Hepatocyte (in vitro differentiated cells): ENCODE measurements at regions not wholly inside any gene's neighbourhood (a gene's known extent, or its start where the extent isn't known, plus 50 kb on each side); places are given as distances from the start of the nearest gene placed in this dataset.

Experiments
- CTCF ChIP-seq: fragments of 200-600 bp; sonication (generic); IDR thresholded peaks from 2 replicates; pipeline ENCODE4 v1.5.1; 2016; ENCODE audit warnings: antibody characterized with exemption, mild to moderate bottlenecking; ENCODE audit not compliant: poor library complexity
- EZH2 ChIP-seq: fragments of 200-600 bp; sonication (generic); IDR thresholded peaks from 2 replicates; pipeline ENCODE4 v1.6.1; 2016; ENCODE audit warnings: antibody characterized with exemption, mild to moderate bottlenecking, borderline replicate concordance
- EZH2phosphoT487 ChIP-seq: fragments of 200-600 bp; sonication (generic); IDR thresholded peaks from one replicate; pipeline ENCODE4 v1.6.1; 2018; ENCODE audit warnings: antibody characterized with exemption, mild to moderate bottlenecking, low read depth, moderate library complexity; ENCODE audit not compliant: unreplicated experiment, severe bottlenecking

GRCh38 chr1:189192741-189193520 is 1284.7 kb downstream of the BRINP3 start:
- TF ChIP-seq CTCF (no peak), EZH2 (no peak), EZH2phosphoT487 (no peak)
